ENCODE measurements at regions not wholly inside any gene's neighbourhood (a gene's known extent, or its start where the extent isn't known, plus 50 kb on each side); places are given as distances from the start of the nearest gene placed in this dataset.

- ChIA-PET CTCF (no interaction called here), POLR2A (no interaction called here)
- TF ChIP-seq PKNOX1 (IDR thresholded peaks at IDR 0.05) (no peak), LEF1 (IDR thresholded peaks at IDR 0.05; ENCODE audit: borderline replicate concordance) (no peak), SUZ12 (IDR thresholded peaks at IDR 0.05) (no peak), L3MBTL2 (conservative IDR thresholded peaks at IDR 0.05) (no peak), FOXK2 (IDR thresholded peaks at IDR 0.05) (no peak)
- no peak for DNase-seq (ENCODE audit: extremely low spot score)
These were observed 54.8 kb upstream of the IFRD1 start for GRCh38 chr7:112395411-112395810.

- no peak for DNase-seq (ENCODE audit: extremely low spot score)
- TF ChIP-seq TARDBP (IDR thresholded peaks at IDR 0.05), result no peak
- no peak for TF ChIP-seq ZNF384 (IDR thresholded peaks at IDR 0.05)
- TF ChIP-seq LEF1 (IDR thresholded peaks at IDR 0.05; ENCODE audit: borderline replicate concordance), result no peak
- TF ChIP-seq L3MBTL2 (conservative IDR thresholded peaks at IDR 0.05), result no peak
- no peak for TF ChIP-seq FOXA1 (IDR thresholded peaks at IDR 0.05)
- POLR2A ChIA-PET, result no interaction called here
- CTCF ChIA-PET, result no interaction called here
These were observed 54.4 kb upstream of the IFRD1 start for GRCh38 chr7:112395893-112396292.

DNA sequence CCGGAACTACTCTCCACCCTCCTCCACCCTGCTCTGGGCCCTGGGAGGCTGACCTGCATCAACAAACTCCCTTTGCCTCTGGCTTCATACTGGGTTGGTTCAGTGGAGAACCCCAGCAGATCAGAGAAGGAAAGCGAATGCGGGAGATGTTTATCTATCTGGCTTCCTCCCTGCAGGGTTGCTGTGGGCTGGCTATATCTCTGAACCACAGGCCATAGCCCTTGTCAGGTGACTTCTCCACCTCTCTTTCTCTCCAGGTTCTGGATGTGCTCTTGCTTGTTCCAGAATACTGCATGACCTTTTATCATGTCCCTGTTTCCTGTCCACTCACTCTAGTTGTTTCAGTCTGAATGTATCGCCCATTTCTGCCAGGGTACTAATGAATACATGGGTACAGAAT, 51.7 kb upstream of the IFRD1 start:
- POLR2A ChIA-PET, result no interaction called here
- TF ChIP-seq L3MBTL2 (conservative IDR thresholded peaks at IDR 0.05) (no peak), HDGF (IDR thresholded peaks at IDR 0.05; ENCODE audit: borderline replicate concordance) (no peak), FOXA1 (IDR thresholded peaks at IDR 0.05) (no peak), CTBP1 (IDR thresholded peaks at IDR 0.05; ENCODE audit: borderline replicate concordance) (no peak), ARNT (IDR thresholded peaks at IDR 0.05) (no peak), NFRKB (IDR thresholded peaks at IDR 0.05) (no peak), SP1 (IDR thresholded peaks at IDR 0.05) (no peak), TARDBP (IDR thresholded peaks at IDR 0.05) (no peak), ELF4 (IDR thresholded peaks at IDR 0.05) (no peak), LEF1 (IDR thresholded peaks at IDR 0.05; ENCODE audit: borderline replicate concordance) (no peak), FOXK2 (IDR thresholded peaks at IDR 0.05) (no peak), FOXM1 (IDR thresholded peaks at IDR 0.05; ENCODE audit: borderline replicate concordance) (no peak), ZNF384 (IDR thresholded peaks at IDR 0.05) (no peak), BHLHE40 (IDR thresholded peaks at IDR 0.05; ENCODE audit: borderline replicate concordance) (no peak), PKNOX1 (IDR thresholded peaks at IDR 0.05) (no peak), SUZ12 (IDR thresholded peaks at IDR 0.05) (no peak)
- CTCF ChIA-PET, result interaction anchor here (1.0 kb wide), 1 partner anchor 15 kb away, joined by 4 read pairs; no protein-coding TSS in a partner anchor
- no peak for DNase-seq (ENCODE audit: extremely low spot score)

DNA sequence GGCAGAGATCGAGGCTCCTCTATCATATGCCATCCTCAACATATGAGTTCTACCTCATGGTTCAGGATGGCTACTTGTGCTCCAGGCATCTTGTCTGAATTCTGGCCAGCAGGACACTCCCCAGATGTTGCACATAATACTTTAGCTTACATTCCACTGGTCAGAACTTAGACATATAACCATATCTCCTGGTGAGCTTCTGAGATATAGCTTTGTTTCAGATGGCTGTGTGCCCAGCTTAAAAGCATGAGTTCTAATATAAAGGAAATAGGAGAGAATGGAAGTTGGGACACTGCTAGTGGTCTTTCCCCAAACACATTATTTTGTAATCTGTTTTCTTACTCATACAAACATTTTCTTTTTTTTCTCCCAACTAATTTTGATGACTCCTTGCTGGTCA, 50.8 kb upstream of the IFRD1 start:
- ChIA-PET CTCF (no interaction called here), POLR2A (no interaction called here)
- TF ChIP-seq SUZ12 (IDR thresholded peaks at IDR 0.05) (no peak), LEF1 (IDR thresholded peaks at IDR 0.05; ENCODE audit: borderline replicate concordance) (no peak), PKNOX1 (IDR thresholded peaks at IDR 0.05) (no peak), FOXA1 (IDR thresholded peaks at IDR 0.05) (no peak), CTBP1 (IDR thresholded peaks at IDR 0.05; ENCODE audit: borderline replicate concordance) (no peak), FOXM1 (IDR thresholded peaks at IDR 0.05; ENCODE audit: borderline replicate concordance) (no peak), ZNF384 (IDR thresholded peaks at IDR 0.05) (no peak), HDGF (IDR thresholded peaks at IDR 0.05; ENCODE audit: borderline replicate concordance) (no peak)
- DNase-seq (ENCODE audit: extremely low spot score), result no peak

DNA sequence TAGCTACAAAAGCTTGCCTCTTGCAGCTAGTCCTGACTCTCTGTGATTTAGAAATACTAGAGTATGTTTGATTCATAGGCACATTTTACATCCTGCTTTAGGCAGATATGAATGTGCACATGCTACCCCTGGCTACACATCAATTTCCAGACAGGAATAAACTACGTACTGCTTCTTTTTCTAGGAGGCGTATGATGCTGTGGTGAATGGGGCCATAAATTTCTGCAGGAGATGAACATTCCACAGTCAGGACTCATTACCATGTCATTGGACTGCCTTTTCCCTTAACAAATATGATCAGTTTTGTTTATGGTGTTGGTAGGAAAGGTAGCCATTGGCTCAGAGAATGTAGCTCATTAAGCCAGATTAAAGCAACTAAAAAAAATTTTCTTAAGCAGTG, 50.1 kb upstream of the IFRD1 start:
- ChIA-PET CTCF (no interaction called here), POLR2A (no interaction called here)
- no peak for DNase-seq (ENCODE audit: extremely low spot score)
- TF ChIP-seq SP1 (IDR thresholded peaks at IDR 0.05), result no peak
- no peak for TF ChIP-seq HDGF (IDR thresholded peaks at IDR 0.05; ENCODE audit: borderline replicate concordance)
- TF ChIP-seq BHLHE40 (IDR thresholded peaks at IDR 0.05; ENCODE audit: borderline replicate concordance), result no peak
- TF ChIP-seq CTBP1 (IDR thresholded peaks at IDR 0.05; ENCODE audit: borderline replicate concordance), result no peak
- no peak for TF ChIP-seq FOXM1 (IDR thresholded peaks at IDR 0.05; ENCODE audit: borderline replicate concordance)
- TF ChIP-seq FOXK2 (IDR thresholded peaks at IDR 0.05), result no peak
- TF ChIP-seq PKNOX1 (IDR thresholded peaks at IDR 0.05), result no peak
- no peak for TF ChIP-seq ZNF384 (IDR thresholded peaks at IDR 0.05)
- no peak for TF ChIP-seq NFRKB (IDR thresholded peaks at IDR 0.05)
- no peak for TF ChIP-seq ELF4 (IDR thresholded peaks at IDR 0.05)
- no peak for TF ChIP-seq L3MBTL2 (conservative IDR thresholded peaks at IDR 0.05)
- no peak for TF ChIP-seq LEF1 (IDR thresholded peaks at IDR 0.05; ENCODE audit: borderline replicate concordance)
- TF ChIP-seq FOXA1 (IDR thresholded peaks at IDR 0.05), result no peak
- TF ChIP-seq TARDBP (IDR thresholded peaks at IDR 0.05), result no peak
- no peak for TF ChIP-seq SUZ12 (IDR thresholded peaks at IDR 0.05)
- TF ChIP-seq ARNT (IDR thresholded peaks at IDR 0.05), result no peak

Data from HEK293T (cell line).